ENCODE measurements at regions not wholly inside any gene's neighbourhood (a gene's known extent, or its start where the extent isn't known, plus 50 kb on each side); places are given as distances from the start of the nearest gene placed in this dataset.
A peak's percentile ranks its signal among the peaks of the same experiment; 100 is the strongest.
"Not testable (repeated sequence)": the region's sequence is repeated elsewhere in the genome, so short reads cannot be mapped to it uniquely, and the experiment has no call there.

DNA sequence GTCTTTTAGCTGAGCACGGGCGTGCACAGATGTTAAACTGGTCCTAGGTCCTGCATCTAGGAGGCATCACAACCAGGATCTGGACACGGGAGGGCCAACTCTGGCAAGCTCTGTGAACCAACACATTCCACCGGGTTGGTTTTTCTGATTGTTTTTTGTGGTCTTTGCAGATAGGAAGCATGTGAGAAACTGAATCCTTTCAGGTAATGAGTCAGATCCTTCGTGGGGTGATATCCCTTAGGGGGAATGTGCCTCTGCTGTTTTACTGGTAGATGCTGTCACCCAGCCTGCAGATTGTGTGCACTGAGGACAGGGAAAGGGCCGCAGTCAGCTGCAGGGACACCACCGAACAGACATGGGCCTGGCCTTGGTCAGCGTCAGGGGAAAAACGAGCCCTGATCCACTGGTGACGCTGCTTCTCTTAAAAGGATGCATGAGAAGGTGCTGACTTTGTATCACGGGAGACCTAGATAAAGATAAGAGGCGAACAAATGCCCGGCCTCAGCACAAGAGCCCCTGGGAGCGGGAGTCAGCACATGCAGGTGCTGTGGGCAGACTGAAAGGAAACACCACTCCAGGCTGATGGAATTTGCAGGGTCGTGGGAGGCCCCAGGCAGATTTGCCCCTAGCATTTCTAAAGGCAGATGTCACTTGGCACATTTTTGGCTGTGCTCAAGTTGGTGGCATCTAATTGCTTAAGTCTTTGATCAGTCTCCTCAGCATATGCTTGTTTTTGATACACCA lies 51.1 kb downstream of the DOP1B start:
- DNase-seq (ENCODE audit: low read depth in 2 of 2) = no peak

DNA sequence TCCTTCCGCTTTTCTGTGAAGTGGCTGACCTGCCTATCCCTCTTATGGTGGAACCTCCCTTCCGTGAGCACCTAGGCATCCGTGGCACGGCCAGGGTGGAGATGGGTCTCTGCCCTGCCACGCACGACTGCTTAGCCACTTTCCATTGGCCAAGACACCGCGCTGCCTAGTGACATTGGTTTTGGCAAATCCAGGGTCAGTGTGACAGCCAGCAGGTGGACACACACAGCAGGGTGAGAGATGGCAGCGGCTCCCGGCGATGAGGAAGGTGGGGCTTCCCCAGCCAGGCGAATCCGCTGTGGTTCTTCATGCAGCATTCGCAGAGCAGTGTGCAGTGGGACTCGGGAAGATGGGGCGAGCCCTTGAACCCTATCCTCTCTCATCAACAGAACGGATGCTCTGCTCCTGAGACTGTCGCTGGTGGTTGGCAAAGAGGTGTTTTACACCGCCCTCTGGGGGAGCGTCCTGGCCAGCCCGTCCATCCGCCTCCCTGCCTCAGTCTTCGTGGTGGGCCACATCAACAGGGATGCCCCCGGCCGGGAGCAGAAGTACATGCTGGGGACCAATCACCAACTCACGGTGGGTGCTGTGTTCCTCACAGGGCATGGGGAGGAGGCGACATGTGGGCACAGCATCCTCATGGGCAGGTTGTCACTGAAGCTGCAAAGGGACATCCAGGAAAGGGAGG lies 51.8 kb downstream of the DOP1B start:
- DNase-seq (ENCODE audit: low read depth in 2 of 2) = no peak

DNA sequence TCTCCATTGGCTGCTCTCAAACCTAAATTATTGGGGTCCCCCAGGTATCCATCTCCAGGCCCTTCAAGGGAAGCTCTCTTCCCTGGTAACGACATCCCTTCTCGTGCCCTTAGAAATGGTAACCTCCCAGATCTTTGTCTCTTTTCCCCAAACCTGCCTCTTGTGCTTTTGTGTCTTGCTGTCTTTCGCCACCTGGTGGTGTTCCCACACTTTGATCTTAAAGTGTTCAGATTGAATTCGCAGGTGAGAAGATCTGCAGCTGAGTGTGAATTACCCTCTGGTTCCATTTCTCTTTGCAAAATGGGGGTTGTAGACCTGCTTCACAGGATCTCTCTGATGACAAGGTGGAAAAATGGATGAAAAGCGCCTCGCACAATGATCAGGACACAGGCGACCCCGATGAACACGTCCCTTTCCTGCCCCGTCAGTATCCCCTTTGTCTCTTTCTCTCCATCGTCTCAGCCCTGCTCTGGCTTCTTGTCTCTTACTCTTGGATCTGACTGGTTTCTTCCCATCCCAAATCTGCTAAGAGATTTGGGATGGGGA lies 53.1 kb downstream of the DOP1B start:
- DNase-seq (ENCODE audit: low read depth in 2 of 2) = no peak

DNA sequence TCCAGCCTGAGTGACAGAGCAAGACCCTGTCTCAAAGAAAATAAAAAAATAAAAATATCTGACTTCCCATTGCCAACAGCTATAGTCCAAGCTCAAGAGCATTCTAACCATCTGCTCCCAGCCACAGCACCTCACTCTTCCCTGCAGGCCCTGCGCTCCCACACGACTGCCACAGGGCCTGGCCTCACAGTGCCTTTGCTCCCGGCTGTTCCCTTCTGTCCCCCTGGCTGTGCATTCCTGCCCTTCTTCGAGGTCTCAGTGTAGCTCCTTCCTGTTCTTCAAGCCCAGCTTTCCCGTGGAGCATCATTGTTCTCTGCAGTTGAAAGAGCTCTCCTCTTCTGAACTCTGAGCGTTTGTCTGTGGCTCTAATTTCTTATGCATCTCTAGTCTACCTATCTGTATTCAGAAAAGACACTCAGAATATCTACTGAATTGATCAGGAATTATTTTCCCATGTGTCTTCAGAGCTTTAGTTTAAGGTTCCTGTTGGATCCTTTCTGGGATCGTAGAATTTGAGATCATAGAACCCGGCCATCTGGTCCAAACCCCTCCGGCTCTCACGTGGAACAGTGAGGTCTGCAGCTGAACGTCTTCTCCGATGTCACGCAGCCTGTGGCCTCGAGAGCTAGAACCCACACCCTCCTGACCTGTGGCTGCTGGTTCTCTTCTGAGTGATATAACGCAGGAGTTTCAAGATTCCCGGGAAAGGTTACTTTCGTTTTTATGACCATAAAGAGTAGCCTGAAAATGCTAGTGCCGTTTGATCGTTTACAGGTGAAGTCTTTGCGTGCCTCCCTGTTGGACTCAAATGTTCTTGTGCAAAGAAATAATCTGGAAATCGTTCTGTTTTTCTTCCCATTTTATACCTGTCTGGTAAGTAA lies 54.4 kb downstream of the DOP1B start:
- no peak for DNase-seq (ENCODE audit: low read depth in 2 of 2)

DNA sequence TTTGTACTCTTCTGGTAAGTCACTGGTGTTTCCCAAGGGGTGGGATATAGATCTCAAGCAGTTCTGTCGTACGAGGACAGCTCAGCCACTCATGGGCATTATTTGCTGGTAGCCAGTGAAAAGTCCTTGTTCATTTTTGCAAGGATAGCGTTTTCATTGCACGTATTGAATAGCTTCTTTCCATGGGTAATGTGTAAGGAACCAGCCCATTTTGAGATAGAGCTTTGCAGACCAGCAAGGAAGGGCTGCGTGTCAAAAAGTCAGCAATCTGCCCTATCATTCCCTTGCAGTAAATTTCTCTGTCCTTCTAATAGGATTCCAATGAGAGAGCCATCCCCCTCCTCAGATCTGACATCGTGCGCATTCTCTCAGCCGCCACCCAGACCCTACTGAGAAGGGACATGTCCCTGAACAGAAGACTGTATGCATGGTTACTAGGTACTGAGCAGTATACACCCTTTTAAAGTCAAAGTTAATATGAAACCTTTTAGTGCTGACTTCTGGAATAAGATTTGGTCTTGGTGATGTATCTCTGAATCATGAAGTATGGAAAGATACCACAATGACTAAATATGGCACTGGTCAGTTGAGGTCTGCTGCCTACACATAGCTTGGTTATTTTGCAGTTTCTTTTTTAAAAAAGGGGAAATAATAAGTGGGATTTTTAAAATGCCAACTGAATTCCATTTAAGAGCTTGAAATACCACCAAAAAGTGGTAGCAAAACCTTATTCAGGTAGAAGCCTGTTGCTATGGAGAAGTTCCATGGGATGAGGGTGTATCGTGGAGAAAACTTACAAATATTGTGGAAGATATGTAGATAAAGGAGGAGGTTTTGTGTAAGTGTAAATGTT lies 55.3 kb downstream of the DOP1B start:
- peak; percentile 36 to 42 for DNase-seq (ENCODE audit: low read depth in 2 of 2)

DNA sequence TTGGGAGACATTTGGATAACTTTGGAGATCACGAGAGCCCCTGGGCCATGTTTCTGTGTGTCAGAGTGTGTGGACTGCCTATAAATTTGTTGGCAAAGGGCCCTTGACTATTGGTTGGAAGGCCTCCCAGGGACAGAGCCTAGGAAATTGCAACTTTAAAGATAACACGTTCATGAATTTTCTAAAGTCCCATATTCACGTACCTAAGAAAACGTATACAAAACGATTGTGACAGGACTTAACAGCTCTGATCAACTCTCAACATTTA lies 55.8 kb downstream of the DOP1B start:
- DNase-seq (ENCODE audit: low read depth in 2 of 2) = no peak

DNA sequence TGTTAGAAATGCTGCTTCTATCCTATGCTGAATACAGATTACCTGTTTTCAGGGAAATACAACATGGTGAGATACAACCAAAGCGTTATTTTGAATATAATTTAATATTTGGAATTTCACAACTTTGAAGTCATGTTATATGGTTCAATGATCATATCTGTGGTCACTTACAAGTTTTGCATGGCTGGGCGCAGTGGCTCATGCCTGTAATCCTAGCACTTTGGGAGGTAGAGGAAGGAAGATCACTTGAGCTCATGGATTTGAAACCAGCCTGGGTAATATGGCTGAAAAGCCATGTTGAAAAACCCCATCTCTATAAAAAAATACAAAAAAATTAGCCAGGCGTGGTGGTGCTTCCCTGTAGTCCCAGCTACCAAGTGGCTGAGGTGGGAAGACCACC lies 57.9 kb downstream of the DOP1B start:
- no peak for DNase-seq (ENCODE audit: low read depth in 2 of 2)

DNA sequence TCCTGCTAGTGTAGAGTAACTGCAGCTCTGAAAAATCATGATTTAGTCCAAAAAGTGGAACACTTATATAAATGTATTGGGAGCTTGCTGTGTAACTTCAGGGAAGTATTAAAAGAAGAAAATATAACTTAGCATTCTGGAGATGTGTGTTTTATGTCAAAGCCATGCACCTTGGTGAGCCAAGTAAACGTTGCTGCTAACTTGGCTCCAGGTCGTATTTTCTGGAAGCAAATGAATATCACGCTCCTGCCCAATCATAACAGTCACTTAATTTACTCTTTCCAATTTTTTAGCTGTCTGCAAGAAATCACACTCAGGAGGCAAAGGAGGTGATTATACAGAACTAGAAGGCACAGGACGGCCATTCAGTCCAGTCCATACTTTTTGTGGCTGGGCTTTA lies 61.1 kb downstream of the DOP1B start:
- no peak for DNase-seq (ENCODE audit: low read depth in 2 of 2)

DNA sequence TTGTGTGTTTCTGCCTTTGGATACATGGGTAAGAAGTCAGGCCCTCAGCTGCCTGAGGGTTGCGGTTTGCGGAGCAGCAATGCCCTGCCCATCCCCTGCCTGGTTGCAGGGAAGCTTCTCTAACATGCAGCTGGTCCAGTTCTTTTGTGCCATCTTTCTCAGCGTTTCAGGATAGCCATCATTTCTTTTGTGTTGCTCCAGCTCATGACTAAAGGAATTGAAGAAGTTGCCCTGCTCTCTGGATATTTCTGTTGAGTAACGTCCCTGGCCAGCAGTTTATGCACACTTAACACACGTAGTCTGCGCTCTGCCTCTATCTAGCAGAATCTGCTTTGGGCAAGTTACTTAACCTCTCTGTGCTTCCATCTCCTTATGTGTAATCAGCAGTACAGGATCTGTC lies 62.1 kb downstream of the DOP1B start:
- DNase-seq (ENCODE audit: low read depth in 2 of 2) = no peak

DNA sequence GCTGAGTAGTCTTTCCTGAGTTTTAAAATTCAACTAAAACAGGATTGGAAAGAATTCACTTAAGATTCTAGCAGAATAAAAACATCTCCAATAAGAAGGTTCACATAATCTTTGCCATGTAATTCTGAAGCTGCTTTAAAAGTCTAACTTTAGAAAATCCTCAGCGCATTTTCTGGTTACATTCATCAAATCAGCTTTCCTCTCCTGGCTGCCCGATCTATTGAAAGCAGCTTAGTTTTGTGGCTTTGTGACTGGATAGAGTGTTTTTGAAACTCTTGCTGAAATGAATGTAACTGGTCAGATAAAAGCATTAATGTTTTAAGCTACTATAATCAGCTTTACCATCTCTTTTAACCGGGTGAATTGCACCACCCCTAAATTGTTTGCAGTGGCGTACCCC lies 66.8 kb downstream of the DOP1B start:
- no peak for DNase-seq (ENCODE audit: low read depth in 2 of 2)

DNA sequence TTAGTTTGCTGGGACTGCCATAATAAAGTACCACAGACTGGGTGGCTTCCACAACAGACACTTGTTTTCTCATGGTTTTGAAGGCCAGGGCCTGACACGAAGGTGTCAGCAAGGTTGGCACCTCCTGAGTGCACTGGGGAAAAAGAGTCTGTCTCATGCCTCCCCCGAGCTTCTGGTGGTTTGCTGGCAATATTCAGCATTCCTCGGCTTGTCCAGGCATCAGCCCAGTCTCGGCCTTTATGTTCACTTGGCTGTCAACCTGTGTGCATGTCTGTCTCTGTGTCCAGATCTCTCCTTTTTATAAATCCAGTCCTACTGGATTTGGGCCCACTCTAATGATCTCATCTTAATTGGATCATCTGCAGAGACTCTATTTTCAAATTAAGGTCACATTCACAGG lies 72.6 kb downstream of the DOP1B start:
- DNase-seq (ENCODE audit: low read depth in 2 of 2) = no peak

DNA sequence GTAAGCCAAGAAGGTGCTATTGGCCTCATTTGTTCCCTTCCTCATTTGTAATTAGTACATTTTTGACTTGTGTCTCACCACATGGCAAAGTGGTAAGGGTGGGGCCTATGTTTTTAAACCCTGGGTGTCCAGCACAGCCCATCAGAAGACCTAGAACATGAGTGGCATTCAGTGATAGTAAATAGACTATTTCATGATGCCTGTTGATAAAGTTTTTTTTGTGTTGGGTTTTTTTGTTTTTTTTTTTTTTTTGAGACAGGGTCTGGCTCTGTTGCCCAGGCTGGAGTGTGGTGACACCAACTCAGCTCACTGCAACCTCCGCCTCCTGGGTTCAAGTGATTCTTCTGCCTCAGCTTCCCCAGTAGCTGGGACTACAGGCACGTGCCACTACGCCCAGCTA lies 74.8 kb downstream of the DOP1B start:
- DNase-seq (ENCODE audit: low read depth in 2 of 2) = not testable (repeated sequence)

DNA sequence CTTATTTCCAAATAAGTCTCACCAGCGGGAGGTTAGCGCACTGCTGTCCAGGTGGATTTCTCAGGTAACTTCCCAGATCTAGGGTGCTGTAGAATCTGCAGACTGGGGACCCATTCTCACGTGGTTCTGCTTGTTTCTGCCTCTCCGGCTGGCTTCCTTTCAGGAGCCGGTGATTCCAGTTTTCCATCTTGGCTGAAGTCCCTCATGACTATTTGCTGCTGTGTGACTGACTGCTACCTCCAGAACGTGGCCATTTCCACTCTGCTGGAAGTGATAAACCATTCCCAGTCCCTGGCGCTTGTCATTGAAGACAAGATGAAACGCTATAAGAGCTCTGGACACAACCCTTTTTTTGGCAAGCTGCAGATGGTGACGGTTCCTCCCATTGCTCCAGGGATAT lies 76.0 kb downstream of the DOP1B start:
- DNase-seq (ENCODE audit: low read depth in 2 of 2) = no peak

DNA sequence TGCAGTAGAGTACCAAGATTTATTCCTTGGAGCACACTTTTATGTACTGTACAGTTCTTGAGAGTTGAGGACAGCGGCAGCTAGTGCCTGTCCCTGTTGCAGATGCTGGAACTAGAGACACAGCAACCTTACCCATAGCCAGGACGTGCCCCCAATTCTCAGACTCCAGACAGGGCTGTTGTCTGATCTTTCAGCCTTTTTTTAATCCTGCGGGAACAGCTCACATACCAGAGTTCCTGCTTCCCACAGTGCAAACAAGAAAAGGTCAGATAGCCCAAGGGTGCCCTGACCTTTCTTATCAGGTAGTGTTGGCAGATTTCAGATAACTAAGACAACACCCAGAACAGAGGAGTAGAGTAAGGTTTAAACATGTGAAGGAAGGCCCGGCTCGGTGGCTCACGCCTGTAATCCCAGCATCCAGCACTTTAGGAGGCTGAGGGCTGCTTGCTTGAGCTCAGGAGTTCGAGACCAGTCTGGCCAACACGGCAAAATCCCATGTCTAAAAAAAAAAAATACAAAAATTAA lies 78.5 kb downstream of the DOP1B start:
- DNase-seq (ENCODE audit: low read depth in 2 of 2) = no peak

DNA sequence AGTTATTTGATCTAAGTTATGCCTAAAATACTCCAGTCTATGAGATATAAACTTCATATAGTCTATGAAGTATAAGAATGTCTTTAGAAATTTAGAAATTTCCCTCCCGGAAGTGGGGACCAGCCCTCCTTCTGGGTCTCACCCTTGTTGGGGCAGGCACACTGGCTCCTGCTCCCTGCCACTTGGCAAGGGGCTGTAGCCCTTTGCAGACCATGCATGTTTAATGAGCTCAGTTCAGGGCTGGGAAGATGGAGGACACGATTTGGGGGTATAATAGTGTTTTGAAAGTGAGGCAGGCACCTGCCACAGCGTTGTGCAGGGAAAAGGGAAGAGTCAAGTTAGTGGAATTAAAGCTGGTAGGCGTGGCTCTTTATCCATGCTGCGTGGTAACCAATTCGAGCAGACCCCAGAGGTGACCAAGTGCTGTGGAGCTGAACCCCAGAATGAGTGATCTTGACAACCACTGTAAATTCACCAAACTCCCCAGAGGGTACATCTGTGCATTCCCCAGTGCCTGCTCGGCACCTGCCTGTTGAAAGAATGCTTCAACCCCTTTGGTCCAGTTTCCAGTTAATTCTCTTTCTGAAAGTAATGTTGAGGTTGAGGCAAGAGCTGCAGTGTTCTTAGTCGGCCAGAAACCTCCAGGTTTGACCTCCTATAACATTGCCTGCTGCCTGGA lies 79.6 kb downstream of the DOP1B start:
- no peak for DNase-seq (ENCODE audit: low read depth in 2 of 2)

DNA sequence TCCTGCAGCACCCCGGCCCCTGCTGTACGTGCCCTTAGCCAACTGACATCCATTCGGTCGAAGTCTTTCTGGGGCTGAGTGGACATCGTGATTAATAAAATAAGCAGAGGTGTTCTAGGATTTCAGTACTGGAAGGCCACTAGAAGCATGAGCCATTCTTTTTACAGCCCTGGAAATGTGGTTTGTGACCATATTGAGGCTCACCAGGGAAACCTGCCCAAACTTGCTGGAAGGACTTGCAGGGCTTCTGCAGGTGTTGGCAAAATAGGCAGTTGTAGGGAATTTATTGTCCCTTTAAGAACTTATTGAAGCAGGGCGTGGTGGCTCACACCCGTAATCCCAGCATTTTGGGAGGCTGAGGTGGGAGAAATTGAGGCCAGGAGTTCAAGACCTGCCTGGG lies 80.8 kb downstream of the DOP1B start:
- DNase-seq (ENCODE audit: low read depth in 2 of 2) = no peak

DNA sequence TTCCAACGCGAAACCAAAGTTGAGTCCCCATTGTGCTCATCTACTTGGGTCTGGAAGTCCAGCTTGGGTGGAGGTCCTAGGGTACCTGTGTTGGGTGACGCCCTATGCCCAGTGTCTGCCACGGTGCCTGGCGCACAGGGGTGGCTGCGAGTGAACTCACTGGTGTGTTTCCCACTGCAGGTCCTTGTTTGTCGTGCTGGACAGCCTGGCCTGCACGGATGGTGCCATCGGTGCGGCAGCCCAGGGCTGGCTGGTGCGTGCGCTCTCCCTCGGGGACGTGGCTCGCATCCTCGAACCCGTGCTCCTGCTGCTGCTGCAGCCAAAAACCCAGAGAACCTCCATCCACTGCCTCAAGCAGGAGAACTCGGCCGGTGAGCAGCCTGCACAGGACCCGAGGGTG lies 80.4 kb upstream of the MORC3 start:
- no peak for DNase-seq (ENCODE audit: low read depth in 2 of 2)

DNA sequence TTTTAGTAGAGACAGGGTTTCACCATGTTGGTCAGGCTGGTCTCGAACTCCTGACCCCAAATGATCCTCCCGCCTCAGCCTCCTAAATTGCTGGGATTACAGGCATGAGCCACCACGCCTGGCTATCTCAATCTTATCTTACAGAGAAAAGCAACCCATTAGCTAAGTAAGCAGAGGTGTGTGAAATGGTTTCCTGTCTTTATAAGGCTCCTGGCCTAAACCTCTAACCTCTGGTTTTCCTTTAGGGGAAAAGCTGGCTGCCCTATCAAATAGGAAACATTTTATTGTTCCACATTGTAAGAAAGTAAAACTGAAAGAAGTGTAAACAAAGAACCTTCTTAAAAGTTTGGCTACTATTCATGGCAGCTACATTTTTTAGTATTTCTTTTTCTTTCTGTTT lies 78.3 kb upstream of the MORC3 start:
- no peak for DNase-seq (ENCODE audit: low read depth in 2 of 2)

DNA sequence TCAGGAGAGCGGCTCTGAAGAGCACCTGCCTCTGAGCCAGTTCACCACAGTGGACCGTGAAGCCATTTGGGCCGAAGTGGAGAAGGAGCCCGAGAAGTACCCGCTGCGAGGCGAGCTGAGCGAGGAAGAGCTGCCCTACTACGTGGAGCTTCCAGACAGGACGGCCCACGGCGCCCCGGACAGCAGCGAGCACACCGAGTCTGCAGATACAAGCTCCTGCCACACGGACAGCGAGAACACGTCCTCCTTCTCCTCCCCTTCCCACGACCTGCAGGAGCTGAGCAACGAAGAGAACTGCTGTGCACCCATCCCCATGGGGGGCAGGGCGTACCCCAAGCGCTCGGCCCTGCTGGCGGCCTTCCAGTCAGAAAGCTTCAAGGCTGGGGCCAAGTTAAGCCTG lies 74.9 kb upstream of the MORC3 start:
- no peak for DNase-seq (ENCODE audit: low read depth in 2 of 2)

DNA sequence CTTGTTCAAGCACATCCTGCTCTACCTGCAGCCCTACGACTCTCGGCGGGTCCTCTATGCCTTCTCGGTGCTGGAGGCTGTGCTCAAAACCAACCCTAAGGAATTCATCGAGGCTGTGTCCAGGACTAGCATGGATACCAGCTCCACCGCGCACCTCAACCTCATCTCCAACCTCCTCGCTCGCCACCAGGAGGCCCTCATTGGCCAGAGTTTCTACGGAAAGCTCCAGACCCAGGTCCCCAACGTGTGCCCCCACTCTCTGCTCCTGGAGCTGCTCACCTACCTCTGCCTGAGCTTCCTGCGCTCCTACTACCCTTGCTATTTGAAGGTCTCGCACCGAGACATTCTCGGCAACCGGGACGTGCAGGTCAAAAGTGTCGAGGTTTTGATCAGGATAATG lies 74.3 kb upstream of the MORC3 start:
- no peak for DNase-seq (ENCODE audit: low read depth in 2 of 2)

DNA sequence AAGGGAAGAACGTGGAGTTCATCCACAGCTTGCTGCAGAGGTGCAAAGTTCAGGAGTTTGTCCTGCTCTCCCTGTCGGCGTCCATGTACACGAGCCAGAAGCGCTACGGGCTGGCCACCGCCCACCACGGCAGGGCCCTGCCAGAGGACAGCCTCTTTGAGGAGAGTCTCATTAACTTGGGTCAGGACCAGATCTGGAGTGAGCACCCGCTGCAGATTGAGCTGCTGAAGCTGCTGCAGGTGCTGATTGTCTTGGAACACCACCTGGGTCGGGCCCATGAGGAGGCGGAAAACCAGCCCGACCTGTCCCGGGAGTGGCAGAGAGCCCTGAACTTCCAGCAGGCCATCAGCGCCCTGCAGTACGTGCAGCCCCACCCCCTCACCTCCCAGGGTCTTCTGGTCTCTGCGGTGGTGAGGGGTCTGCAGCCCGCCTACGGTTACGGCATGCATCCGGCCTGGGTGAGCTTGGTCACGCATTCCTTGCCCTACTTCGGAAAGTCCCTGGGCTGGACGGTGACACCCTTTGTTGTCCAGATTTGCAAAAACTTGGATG lies 73.8 kb upstream of the MORC3 start:
- no peak for DNase-seq (ENCODE audit: low read depth in 2 of 2)
